Calu3 (cell line): ENCODE measurements at regions not wholly inside any gene's neighbourhood (a gene's known extent, or its start where the extent isn't known, plus 50 kb on each side); places are given as distances from the start of the nearest gene placed in this dataset.
"Not testable (repeated sequence)": the region's sequence is repeated elsewhere in the genome, so short reads cannot be mapped to it uniquely, and the experiment has no call there.

ENCODE experiments used
- BruUV-seq: library from RNA; stranded (reverse); fragments of 400-500 nt; replicated peaks from 2 replicates; lab custom pipeline; 2021; lab: Mats Ljungman, UMichigan
- CTCF ChIA-PET: fragments of 300-600 bp; sonication (Branson Sonifier 250); formaldehyde crosslinking; loops from one replicate; lab custom pipeline; 2022; ENCODE audit warnings: antibody characterized with exemption; lab: Charles Lee
- DNase-seq: peaks from one replicate; pipeline ENCODE4 v3.0.0; 2022
- H3K27ac Mint-ChIP-seq: one replicate; pipeline ENCODE4 v1.8.0; 2022; ENCODE audit warnings: mixed read lengths; ENCODE audit not compliant: unreplicated experiment
- H3K27me3 Mint-ChIP-seq: one replicate; pipeline ENCODE4 v1.8.0; 2022; ENCODE audit warnings: mixed read lengths; ENCODE audit not compliant: unreplicated experiment
- H3K36me3 Mint-ChIP-seq: one replicate; pipeline ENCODE4 v1.8.0; 2022; ENCODE audit warnings: mild to moderate bottlenecking, moderate library complexity, mixed read lengths; ENCODE audit not compliant: insufficient read depth, unreplicated experiment
- H3K4me1 Mint-ChIP-seq: one replicate; pipeline ENCODE4 v1.8.0; 2022; ENCODE audit warnings: mild to moderate bottlenecking, low read depth, mixed read lengths; ENCODE audit not compliant: unreplicated experiment
- H3K4me3 Mint-ChIP-seq: one replicate; pipeline ENCODE4 v1.8.0; 2022; ENCODE audit warnings: mild to moderate bottlenecking, low read depth, moderate library complexity, mixed read lengths; ENCODE audit not compliant: unreplicated experiment
- H3K9me3 Mint-ChIP-seq: one replicate; pipeline ENCODE4 v1.8.0; 2022; ENCODE audit warnings: low read depth, mixed read lengths; ENCODE audit not compliant: unreplicated experiment
- intact Hi-C: fragments of 100-400 bp; cut with micrococcal nuclease; formaldehyde crosslinking; loops from one replicate; pipeline ENCODE4 v1.10.0; 2022; ENCODE audit not compliant: unreplicated experiment
- TF ChIP-seq, protein P1 (sequence below): fragments of 200-600 bp; IDR thresholded peaks from one replicate; pipeline ENCODE4 v1.8.0; 2022; ENCODE audit warnings: antibody characterized with exemption; ENCODE audit not compliant: unreplicated experiment

DNA sequence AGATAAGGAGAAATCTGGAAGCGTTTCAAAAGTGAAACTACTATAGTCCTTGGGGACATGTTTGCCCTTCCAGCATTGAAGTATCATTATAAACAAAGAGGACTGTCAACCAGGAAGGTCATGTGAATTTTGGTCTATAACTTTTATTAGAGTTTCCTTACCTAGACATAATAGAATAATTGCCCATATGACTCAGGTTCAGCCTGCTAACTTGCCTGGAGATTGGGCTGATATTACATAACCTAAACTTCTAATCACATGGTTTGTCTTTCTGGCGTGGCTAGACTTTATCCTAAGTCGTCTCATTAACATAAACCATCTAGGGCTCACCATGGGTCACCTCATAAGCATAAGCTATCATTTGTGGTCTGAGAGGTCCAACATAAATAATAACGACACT, 775.9 kb downstream of the CENPC start:
- H3K36me3 Mint-ChIP-seq: no peaks in the 10 kb centered on the region
- H3K9me3 Mint-ChIP-seq: no peaks in the 10 kb centered on the region
- CTCF ChIA-PET: no interaction called here
- TF ChIP-seq, protein P1, sequence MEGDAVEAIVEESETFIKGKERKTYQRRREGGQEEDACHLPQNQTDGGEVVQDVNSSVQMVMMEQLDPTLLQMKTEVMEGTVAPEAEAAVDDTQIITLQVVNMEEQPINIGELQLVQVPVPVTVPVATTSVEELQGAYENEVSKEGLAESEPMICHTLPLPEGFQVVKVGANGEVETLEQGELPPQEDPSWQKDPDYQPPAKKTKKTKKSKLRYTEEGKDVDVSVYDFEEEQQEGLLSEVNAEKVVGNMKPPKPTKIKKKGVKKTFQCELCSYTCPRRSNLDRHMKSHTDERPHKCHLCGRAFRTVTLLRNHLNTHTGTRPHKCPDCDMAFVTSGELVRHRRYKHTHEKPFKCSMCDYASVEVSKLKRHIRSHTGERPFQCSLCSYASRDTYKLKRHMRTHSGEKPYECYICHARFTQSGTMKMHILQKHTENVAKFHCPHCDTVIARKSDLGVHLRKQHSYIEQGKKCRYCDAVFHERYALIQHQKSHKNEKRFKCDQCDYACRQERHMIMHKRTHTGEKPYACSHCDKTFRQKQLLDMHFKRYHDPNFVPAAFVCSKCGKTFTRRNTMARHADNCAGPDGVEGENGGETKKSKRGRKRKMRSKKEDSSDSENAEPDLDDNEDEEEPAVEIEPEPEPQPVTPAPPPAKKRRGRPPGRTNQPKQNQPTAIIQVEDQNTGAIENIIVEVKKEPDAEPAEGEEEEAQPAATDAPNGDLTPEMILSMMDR: no peak
- no peaks in the 10 kb centered on the region for H3K4me1 Mint-ChIP-seq
- H3K27me3 Mint-ChIP-seq: no peaks in the 10 kb centered on the region
- DNase-seq: no peak
- intact Hi-C loops: no loop called here
- no peak overlapping the region for H3K4me3 Mint-ChIP-seq
- H3K27ac Mint-ChIP-seq: no peak overlapping the region
- no TSS peak for BruUV-seq

DNA sequence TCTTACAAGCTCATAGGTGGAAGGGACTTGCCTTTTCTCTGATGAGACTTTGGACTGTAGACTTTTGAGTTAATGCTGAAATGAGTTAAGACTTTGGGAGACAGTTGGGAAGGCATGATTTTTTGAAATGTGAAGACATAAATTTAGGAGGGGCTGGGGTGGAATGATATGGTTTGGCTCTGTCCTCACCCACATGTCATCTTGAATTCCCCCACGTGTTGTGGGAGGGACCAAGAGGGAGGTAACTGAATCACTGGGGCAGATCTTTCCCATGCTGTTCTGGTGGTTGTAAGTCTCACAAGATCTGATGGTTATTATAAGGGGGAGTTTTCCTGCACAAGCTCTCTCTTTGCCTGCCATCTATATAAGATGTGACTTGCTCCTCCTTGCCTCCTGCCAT, 777.9 kb downstream of the CENPC start:
- H3K4me3 Mint-ChIP-seq: no peak overlapping the region
- intact Hi-C loops: no loop called here
- no peaks in the 10 kb centered on the region for H3K27me3 Mint-ChIP-seq
- no peaks in the 10 kb centered on the region for H3K9me3 Mint-ChIP-seq
- no peaks in the 10 kb centered on the region for H3K4me1 Mint-ChIP-seq
- CTCF ChIA-PET: no interaction called here
- TF ChIP-seq, protein P1: no peak
- no TSS peak for BruUV-seq
- DNase-seq: no peak
- H3K36me3 Mint-ChIP-seq: no peaks in the 10 kb centered on the region
- H3K27ac Mint-ChIP-seq: no peak overlapping the region

DNA sequence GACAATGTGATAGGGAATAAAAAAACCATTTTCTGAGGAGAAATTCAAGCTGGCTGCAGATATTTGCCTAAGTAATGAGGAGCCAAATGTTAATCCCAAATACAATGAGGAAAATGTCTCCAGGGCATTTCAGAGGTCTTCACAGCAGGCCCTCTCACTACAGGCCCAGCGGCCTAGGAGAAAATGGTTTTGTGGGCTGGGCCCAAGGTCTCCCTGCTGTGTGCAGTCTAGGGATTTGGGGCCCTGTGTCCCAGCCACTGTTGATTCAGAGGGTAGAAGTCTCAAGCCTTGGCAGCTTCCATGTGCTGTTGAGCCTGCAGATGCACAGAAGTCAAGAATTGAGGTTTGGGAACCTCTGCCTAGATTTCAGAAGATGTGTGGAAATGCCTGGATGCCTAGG, 778.7 kb downstream of the CENPC start:
- CTCF ChIA-PET: no interaction called here
- Mint-ChIP-seq H3K27ac (no peak overlapping the region), H3K9me3 (no peaks in the 10 kb centered on the region), H3K4me3 (no peak overlapping the region), H3K36me3 (no peaks in the 10 kb centered on the region), H3K4me1 (no peaks in the 10 kb centered on the region), H3K27me3 (no peaks in the 10 kb centered on the region)
- no TSS peak for BruUV-seq
- TF ChIP-seq, protein P1: no peak
- DNase-seq: no peak
- intact Hi-C loops: no loop called here

DNA sequence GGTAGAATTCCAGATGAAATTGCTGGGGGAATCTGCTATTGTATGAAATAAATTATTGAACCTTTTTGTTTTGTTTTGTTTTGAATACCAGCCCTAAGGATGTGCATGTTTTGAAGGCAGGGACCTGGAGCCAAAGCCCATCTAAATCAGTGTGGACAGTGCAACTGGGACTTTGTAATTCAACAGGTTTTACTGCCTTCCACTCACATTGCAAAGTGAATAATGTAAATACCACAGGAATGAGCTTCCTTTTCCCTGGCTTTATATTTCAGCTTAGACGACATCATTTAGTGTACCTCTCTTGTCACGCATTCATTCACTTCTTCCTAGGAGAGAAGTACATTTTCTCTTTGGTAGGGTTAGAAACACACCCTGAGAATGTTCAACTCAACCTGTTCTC, 795.0 kb downstream of the CENPC start:
- Mint-ChIP-seq H3K36me3 (no peaks in the 10 kb centered on the region), H3K4me1 (no peaks in the 10 kb centered on the region), H3K27ac (peak overlapping the region; percentile 40), H3K4me3 (peak overlapping the region; percentile 28), H3K9me3 (no peaks in the 10 kb centered on the region), H3K27me3 (no peaks in the 10 kb centered on the region)
- no peak for DNase-seq
- CTCF ChIA-PET: no interaction called here
- TF ChIP-seq, protein P1: no peak
- BruUV-seq: no TSS peak
- intact Hi-C loops: no loop called here

DNA sequence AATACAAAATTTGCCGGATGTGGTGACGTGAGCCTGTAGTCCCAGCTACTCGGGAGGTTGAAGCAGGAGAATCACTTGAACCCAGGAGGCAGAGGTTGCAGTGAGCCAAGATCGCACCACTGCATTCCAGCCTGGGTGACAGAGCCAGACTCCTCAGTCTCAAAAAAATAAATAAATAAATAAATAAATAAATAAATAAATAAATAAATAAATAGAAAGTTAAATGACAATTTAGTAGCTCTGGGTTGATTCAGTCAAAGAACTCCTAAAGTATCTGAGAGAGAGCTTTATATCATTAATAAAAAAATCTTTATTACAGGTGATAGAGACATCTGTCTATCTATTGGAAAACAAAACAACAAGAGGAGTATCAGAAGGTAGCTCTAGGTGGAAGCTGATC, 798.4 kb downstream of the CENPC start:
- DNase-seq, H3K4me1 Mint-ChIP-seq, H3K36me3 Mint-ChIP-seq, intact Hi-C loops, H3K9me3 Mint-ChIP-seq, BruUV-seq, H3K27me3 Mint-ChIP-seq, H3K4me3 Mint-ChIP-seq, CTCF ChIA-PET, H3K27ac Mint-ChIP-seq: not testable (repeated sequence)
